GM10266 (cell line): ENCODE measurements at regions not wholly inside any gene's neighbourhood (a gene's known extent, or its start where the extent isn't known, plus 50 kb on each side); places are given as distances from the start of the nearest gene placed in this dataset.

ENCODE experiments used
- DNase-seq: peaks from one replicate; pipeline ENCODE4 v3.0.0; 2012; ENCODE audit errors: extremely low spot score
- CTCF ChIP-seq: IDR thresholded peaks from 2 replicates; pipeline ENCODE4 v1.5.1; 2012; ENCODE audit warnings: mild to moderate bottlenecking, low read depth; ENCODE audit not compliant: control insufficient read depth, insufficient read depth; ENCODE audit errors: missing control alignments

- no peak for TF ChIP-seq CTCF
- DNase-seq: no peak
Measured at GRCh38 chr13:29674532-29674931, 79.0 kb upstream of the SLC7A1 start.

GRCh38 chr13:29664591-29664990, 69.1 kb upstream of the SLC7A1 start:
- DNase-seq: no peak
- TF ChIP-seq CTCF: no peak

GRCh38 chr13:29654843-29655547, 59.5 kb upstream of the SLC7A1 start:
- no peak for DNase-seq
- no peak for TF ChIP-seq CTCF

- TF ChIP-seq CTCF: no peak
- no peak for DNase-seq
Measured at GRCh38 chr13:29654384-29654783, 58.9 kb upstream of the SLC7A1 start.

GRCh38 chr13:29648760-29649159, 53.3 kb upstream of the SLC7A1 start:
- TF ChIP-seq CTCF: no peak
- DNase-seq: no peak
